ENCODE measurements at regions not wholly inside any gene's neighbourhood (a gene's known extent, or its start where the extent isn't known, plus 50 kb on each side); places are given as distances from the start of the nearest gene placed in this dataset.

DNA sequence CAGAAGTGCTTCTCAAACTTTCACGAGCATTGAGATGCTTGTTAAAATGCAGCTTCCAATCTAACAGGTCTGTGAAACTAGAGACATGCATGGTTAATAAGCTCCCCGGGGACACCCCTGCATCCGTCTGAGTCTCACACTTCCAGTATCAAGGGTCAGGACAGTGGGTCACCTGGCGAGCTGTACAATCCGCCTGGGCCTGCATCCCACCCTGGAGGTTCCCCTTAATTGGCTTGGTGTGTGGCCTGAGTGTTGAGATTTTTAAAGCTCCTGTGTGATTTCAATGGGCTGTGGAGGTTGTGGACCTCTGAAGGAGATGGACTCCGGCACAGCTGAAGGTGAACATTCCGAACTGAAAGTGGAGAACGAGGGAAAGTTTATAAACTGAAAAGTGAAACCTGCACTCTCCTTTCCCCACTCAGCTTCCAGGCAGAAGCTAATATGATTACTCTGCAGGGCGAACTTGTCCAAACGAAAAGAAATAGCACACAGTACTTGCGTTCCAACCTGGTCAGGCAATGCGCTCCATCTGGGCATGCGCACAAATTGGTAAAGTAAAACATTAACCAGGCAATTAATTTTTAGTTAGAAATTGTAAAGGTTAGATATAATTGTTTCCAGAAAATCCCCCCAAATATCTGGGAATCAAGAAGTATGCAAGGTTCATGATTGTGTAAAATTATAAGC, 191.7 kb upstream of the ALKAL2 start:
- DNase-seq = no peak

DNA sequence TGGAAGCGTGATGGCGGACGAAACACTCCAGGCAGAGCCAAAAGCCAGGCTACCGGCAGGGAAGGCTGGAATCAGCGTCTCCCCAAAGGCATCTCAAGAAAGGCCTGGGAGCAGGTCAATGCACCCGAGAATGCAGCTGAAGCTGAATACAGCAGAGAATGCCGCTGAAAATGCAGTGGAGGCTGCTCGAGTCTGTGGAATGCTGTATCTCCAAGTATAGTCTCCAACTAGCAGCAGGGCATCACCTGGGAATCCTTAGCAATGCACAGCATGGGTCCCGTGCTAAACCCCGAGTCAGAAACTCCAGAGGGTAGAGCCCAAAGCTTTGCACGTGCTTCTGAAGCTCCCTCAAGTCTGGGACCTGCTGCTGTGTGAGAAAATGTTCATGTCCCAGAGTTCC, 191.1 kb upstream of the ALKAL2 start:
- no peak for DNase-seq

DNA sequence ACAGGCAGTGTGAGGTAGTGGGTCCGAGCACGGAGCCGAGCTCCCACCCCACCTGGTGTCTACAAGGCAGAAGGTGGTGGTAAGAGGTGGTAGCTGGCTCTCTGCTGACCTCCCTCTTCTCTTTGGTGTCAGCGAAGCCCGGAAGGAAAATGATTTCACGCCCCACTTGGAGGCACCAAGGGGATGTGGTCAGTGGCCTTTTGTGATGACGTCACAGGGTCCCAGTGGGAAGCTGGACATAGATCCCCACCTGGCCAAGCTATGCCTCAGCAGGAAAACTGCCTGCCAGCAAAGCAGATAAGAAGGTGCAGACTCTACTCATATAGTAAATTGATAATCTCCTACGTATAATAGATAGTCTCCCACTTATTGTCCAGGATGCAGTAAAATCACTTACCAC, 183.7 kb upstream of the ALKAL2 start:
- no peak for DNase-seq

DNA sequence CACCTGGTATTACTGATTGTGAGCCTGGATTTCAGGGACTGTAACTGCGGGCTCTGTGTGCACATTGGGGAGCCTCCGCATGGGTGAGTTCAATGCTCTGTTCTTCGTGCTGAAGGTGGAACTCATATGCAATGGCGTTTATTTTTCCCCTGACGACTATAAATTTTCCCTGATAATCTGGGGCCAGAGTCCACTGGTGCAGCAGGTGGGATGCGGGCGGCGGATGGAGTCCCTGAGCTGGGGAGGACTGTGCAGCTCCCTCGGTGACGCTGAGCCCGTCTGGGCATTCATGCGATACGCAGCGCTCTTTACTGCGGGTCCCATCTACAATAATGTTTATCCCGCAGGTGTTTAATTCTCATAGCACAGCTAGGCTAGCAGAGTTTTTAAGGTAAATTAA, 181.6 kb upstream of the ALKAL2 start:
- no peak for DNase-seq

DNA sequence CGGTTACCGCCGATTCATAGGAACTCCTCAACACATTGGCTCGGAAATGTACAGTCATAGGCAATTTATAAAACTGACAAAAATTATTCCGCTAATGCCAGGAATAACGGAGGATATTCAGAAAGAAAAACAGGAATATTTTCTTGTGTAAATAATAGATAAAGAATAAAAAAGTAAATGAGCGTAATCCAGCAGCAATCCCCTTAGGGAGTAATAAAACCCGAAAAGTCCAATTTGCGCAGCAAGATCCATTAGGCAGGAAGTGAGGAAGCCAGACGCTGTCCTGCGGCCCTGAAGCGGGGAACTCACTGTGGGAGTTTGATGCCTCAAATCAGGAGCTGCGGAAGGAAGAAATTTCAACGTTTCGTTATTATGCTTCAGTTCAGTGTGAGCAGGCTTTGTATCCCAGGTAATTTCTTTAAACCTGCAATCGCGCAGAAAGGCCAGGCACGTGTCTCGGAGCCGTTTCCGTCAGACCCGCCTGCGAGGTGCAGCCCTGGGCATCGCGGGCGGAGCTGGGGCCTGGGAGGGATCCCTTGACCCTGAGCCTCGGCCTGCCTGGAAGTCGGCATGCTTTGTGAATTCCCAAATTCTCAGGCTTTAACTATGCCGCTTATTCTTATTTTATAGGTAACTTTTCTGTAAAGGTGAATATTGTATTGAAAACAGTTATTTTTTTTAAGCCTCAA, 180.9 kb upstream of the ALKAL2 start:
- DNase-seq = no peak

DNA sequence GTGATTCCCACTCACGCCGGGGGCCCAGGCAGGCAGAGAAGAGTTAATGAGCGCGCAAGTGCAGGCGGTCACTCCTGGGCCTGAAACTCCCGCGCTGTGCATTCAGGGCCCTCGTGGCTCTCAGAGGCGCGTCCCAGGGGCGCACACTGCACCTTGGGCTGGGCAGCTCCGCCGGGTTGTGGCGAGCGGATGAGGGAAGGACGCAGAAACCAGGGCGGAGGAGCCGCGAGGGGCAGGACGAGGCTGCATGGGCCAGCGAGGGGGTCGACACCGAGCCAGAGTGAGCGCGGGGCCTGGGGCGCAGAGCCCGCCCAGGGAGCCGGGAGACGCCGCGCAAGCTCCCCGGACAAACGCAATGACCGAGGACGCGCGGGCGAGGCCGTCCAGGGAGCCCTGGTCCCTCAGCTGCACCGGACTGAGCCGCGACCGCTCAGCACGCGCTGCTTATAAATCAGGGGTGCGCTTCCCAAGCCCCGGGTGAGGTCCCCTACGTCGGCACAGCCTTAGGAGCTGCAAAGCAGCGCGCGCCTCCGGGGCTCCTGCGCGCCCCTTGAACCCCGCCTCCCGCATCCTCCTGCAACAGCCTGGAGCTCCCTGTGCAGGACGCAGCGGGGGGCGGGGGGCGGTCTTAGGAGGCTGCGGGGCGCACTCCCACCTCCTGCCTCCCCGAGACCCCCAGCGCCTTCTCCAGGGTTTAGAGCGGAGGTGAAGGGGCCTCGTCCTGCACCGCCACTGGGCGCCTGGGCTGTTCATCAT, 180.2 kb upstream of the ALKAL2 start:
- DNase-seq = no peak

DNA sequence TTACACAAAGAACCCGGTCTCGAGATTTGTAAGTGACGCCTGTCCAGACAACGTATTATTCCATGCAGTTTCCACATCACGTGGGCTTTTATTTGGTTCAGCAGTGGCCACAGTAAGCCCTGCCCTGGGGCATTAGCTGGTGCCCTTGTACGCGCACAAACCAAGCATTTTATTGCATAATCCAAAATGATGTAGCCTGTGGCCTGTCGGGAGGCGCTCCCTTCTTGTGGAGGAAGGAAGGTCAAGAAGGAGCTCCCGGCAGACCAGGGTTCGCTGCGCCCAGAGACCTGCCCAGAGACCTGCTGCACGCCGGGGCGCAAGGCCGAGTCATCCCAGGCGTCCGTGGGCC, 179.6 kb upstream of the ALKAL2 start:
- DNase-seq = no peak

DNA sequence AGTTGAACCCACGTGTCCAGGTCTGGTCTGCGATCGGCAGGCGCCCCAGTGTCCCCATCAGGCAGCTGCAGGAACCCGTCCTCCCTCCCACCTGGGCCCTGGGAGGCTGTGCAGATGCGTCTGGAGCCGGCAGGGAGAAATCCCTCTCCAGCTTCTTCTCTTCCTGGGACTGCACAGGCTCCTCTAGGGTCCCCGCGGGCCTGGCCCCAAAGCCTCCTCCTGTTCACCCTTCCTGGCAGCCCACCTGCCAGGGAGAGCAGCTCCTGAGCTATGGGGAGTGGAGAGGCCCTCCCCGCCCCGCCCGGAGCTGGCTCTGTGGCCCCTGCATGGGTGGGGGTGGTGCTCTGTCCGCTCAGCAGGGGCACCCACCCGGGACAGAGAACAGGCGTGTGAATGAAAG, 179.2 kb upstream of the ALKAL2 start:
- DNase-seq = no peak

DNA sequence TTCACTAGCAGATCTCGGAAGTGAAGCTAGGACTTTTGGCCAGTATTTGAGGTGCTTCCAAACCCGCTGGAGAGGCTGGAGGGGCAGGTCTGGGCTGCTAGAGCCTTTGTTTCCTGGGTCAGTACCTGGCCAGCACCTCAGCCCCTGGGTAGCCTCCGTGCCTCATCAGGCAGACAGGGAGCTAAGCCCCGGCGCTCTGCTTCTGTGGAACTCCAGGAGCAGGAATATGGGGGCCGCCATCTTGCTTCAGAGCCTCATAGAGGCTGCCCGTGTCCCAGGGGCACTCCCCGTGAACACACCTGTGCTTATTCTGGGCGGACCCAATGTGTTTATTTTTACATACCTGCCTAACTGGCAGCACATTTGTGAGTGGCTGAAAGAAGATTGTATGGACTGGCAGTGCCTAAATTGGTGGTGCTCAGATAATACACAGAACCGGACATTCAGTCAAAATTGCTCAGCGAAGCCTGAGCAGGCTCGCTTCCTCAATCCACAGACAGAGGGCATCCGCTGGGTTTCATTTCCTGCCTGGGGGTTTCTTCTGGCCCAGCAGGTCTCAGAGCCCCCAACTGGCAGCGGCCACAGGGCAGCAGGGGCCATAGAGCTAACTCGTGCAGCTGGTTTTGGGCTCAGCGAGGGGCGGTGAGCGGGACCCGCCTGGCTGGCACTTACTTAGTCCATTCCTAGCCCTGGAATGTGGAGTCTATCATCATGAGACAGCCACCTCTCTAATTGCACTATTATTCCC, 176.8 kb upstream of the ALKAL2 start:
- no peak for DNase-seq

DNA sequence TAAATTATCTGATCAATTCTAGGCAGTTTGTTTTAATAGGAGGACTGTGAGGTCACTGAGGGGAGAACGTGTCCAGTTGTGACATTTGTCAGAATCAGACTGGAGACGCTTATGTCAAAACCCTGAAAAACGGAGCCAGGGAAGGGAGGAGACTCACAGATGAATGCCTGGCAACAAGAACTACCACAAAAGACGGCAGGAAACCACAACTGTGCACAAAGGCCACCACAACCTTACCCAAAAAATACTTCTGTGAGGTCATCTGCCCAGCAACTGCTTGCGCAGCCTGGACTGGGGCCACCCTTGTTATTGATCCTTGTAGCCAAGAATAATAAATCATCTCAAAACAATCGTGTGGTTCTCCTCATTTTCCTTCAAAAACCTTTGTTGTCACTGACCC, 173.0 kb upstream of the ALKAL2 start:
- no peak for DNase-seq

DNA sequence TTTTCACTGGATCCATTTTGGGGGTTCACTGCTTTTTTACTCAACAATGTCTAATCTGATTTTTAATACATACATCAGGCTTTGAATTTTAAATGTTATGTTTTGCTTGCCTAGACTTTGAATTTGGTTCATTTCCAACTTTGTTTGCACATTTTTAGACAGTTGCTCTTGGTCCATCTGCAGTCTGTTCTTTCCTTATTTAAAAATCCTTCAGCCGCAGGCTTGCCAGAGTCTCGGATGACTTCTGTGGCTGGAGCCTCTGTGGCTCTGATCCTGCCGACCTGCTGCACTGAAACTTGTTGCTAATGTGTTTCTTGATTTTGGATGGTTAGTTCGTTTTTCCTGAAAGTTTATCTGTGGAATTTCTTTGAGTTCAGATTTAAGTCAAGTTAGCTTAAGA, 172.0 kb upstream of the ALKAL2 start:
- no peak for DNase-seq

DNA sequence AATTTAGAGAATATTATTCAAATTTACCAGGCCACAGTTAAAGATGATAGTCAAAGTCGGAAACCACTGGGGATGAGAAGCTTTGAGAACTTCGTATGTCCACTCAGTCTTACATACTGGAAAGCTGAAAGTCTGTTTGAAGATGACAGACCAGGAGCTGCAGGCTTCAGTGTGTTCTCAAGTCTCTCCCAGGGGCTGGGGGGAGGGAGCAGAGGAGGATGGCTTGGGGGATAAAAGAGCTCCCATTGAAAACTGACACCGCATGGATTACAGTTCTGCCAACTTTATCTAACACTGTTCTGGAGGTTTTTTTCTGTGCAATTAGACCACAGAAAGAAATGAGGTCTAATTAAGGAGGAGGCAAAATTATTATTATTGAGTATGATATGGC, 170.5 kb upstream of the ALKAL2 start:
- no peak for DNase-seq

DNA sequence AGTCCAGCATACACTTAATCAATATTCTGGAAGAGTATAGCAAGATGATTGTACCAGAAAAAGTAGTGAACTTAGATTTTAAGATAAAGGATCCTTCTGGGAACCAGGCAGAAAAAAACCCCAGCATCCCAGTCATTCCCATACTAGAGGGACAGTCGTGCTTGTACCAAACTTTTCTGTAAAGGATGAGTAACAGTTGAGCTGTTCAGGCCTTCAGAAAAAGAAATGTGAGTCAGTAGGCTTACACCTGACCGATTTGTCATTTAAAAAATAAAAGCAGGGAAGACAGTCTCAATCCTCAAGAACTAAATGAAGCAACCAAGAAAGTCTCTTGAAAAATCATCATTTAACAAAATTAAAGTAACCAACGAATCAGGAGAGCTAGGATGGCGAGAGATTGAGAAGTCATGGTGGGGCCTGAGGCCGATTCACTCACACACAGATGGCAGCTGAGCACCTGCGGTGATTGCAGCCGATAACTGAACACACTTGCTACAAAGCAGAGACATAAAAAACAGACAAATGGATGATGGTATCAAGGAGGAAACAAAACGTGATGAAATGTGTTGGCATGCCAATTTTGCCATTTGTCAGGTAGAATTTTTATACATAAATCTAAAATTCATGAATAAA, 170.0 kb upstream of the ALKAL2 start:
- DNase-seq = no peak

DNA sequence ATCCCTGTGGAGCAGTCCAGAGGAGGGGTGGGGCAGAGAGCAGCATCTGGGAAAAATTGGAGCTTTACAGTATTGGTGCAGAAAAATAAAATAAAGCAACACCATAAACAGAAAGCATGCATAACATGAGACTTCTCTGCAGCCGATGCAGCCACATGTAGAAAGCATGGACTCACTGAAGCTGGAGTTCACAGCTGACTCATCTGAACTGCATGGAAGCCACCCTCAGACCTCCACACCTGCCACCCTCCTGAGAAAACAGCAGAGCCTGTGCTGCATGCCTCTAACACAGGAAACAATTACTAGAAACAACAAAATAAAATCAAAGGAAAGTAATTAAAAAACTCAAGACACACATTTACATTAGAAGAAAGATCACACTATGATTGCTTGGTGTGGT, 169.4 kb upstream of the ALKAL2 start:
- no peak for DNase-seq

DNA sequence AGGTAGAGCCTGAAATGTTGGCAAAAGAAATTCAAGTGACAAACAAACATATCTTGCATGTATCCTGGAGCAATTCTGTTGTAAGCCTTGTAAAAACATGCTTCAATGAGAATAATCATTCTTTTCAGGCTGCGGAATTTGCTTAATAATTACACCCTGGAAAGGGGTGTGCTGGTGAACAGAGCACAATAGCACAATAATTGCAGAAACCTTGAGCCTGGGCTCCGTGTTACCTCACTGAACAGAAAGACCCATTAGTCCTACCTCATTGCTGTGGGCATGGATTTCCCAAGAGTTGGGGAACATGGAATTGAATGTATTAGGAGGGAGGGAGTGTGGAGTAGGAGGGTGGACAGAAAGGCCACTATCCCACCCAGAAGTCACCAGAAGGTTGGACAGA, 168.0 kb upstream of the ALKAL2 start:
- DNase-seq = no peak

DNA sequence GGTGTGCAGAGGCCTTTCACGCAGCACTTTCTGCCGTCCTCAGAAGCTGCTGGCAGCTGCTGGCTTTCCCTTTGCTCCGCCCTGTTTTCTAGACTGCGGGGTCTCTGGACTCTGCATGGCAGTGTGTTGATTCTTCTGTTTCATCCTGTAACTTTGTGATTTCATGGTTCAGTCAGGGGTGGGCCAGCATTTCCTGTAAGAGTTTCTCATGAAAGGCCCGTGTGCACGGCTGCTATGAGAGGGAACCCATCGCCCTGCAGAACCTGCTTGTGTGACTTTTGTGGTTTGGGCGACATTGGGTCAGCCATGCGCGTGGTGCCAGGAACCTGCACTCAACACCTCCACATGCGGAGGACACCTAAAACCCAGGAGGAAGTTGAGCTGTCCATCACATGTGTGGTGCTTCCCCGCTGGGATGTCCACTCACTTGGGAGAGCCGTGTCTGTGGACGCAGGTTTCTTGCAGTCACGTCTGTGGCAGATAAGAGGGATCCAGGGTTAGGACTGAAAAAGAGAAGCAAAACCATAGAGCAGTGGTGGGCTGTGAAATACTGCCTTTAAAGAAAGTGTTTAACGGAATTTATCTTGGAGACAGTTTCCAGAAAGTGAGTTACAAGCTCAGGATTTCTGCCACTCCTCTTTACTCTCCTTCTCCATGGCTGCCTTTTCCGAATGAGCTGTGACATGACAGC, 167.3 kb upstream of the ALKAL2 start:
- no peak for DNase-seq

DNA sequence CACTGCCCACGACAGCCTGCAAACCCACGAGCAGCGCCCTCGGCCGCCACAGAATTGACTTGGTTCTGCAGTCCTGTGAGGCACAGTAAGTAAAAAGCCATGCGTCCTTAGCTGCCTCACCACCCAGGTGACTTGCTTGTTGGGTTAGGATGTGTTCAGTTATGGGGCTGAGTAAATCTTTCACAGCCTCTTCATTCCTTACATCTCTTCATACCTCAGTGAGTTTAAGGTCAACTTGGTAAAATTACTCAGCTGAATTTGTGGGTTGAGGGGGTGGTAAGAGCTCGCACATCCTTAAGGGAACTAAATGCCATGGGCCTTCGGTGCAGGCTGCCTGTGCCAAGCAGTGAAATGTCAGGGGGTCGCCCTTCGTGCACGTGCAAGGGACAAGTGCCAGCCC, 165.2 kb upstream of the ALKAL2 start:
- DNase-seq = no peak

DNA sequence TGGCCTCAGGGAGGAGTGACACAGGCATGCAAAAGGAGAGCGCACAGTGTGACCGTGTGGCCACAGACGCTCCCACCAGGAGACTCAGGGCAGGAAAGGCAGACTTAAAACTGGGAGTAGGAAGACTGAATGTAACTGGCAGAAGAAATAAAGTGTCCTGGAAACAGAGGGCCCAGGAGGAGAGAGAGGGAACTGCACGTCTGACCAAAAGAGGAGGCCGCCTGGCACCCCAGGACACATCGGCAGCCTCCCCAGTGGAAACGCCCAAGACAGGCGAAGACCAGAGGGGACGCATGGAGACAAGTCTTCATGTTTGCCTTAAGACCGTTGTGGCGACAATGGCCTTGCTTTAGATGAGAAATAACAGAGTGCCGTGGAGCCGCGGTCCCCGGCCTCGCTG, 163.6 kb upstream of the ALKAL2 start:
- no peak for DNase-seq

DNA sequence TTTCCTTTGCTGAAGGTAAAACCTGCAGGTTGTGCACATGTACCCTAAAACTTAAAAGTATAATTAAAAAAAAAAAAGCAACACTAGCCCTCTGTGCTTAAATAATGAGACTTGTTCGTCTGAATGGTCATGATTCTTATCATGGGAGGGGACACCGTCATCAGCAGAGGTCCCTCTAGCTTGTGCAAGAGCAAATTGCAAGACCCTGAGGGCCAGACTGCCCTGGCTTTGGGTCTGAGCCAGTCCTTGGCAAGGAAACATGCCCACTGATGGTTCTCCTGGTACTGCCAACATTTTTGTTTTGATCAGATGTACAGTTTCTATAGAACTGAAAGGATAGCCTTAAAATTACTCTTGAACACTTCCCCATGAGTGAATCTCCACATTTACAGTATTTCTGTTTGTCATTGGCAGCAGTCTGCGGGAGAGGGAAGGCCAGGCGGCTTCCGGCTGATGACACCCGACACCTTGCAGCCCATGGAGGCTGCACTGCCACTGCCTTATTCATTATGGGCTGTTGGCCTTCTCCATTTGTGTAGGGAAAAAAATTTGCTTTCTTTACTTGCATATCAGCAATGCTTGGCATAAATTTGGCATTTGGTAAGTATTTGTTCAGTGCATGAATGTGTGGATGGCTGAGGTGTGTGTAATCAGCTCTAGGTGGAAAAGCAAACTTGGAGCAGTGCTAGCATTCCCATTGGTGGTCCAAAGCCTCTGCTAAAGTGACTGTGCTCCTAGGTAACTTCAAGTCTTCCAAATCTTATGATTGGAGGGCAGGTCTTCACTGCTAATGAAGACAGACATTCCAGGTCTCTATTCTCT, 161.6 kb upstream of the ALKAL2 start:
- peak in 1 of 2 experiments; percentile 34 for DNase-seq

DNA sequence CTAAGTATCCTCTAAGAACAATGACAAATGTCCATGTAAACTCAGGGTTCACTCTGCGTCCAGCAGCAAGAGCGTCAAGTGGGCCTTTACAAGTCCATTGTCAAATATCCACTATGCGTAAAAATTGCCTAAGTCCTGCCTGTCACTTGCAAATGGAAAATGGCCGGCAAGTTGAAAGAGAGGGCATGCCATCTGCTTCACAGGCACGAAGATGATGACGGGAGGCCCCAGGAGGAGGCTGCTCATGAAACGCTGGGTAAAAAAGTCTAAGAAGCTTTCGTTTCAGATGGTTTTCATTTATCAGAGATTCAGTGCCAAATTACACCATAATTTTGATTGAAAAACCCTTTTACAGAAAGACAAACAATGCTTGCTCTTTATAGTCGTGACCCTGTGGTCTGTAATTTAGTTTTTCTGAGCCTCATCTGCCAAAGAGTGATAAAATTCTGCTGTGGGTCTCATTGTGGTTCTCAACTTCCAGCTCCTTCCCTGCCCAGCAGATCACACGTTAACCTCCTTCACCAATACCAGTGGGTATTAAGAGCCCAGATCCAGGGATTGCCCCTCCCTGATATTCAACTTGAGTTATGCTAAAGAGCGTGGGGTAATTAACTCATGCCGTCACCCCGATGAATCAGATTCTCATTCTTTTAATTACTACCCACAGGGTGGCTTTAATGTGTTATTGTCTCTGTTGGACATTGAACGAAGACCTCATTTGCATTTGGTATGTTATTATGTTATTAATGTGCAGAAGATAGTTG, 160.2 kb upstream of the ALKAL2 start:
- DNase-seq = no peak
